ENCODE measurements at regions not wholly inside any gene's neighbourhood (a gene's known extent, or its start where the extent isn't known, plus 50 kb on each side); places are given as distances from the start of the nearest gene placed in this dataset.

DNA sequence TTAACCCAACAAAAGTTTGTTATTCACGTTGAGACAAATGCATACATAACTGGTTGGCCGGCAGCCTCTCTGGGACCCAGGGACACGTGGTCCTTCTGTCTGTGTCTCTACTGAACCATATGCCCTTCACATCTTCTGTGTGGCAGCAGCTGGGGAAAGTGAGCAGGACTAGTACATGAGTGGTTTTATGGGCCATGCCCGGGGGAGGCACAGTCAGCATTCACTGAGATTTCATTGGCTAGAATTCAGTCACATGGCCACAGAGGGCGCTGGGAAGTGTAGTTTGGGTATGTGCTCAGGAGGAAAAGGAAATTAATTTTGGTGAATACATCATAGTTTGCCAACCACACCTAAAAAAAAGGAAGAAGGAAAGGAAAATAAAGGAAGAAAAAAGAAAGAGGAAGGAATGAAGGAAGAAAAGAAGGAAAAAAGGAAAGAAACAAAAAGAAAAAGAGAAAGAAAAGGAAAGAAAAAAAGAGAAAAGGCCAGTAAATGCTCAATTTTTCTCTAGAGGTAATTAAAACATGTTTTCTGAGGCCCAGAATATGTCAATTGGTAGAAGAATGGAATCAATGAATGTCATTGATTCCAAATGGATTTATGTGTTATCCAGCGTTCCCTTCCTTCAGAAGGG, 55.9 kb upstream of the KIRREL3 start (continued):
- TF ChIP-seq E2F8 (IDR thresholded peaks at IDR 0.05; ENCODE audit: low read depth, partially characterized antibody) (no peak), POU2F2 (IDR thresholded peaks at IDR 0.05; ENCODE audit: borderline replicate concordance, low read depth, low read length) (no peak), ZNF592 (IDR thresholded peaks at IDR 0.05) (no peak), EZH2 (IDR thresholded peaks at IDR 0.05; ENCODE audit: borderline replicate concordance, control insufficient read depth, low read depth, low read length) (no peak), PML (IDR thresholded peaks at IDR 0.05; ENCODE audit: low read length) (no peak), SIX5 (IDR thresholded peaks at IDR 0.05; ENCODE audit: low read depth, low read length, severe bottlenecking) (peak; percentile 34), TBL1XR1 (IDR thresholded peaks at IDR 0.05; ENCODE audit: low read depth, low read length) (no peak), ZSCAN29 (IDR thresholded peaks at IDR 0.05) (no peak), SP1 (IDR thresholded peaks at IDR 0.05; ENCODE audit: low read depth, low read length) (no peak)
- TF ChIP-seq, protein P1, sequence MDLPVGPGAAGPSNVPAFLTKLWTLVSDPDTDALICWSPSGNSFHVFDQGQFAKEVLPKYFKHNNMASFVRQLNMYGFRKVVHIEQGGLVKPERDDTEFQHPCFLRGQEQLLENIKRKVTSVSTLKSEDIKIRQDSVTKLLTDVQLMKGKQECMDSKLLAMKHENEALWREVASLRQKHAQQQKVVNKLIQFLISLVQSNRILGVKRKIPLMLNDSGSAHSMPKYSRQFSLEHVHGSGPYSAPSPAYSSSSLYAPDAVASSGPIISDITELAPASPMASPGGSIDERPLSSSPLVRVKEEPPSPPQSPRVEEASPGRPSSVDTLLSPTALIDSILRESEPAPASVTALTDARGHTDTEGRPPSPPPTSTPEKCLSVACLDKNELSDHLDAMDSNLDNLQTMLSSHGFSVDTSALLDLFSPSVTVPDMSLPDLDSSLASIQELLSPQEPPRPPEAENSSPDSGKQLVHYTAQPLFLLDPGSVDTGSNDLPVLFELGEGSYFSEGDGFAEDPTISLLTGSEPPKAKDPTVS (IDR thresholded peaks at IDR 0.05; ENCODE audit: low read depth, low read length): no peak
- TF ChIP-seq, protein P2, sequence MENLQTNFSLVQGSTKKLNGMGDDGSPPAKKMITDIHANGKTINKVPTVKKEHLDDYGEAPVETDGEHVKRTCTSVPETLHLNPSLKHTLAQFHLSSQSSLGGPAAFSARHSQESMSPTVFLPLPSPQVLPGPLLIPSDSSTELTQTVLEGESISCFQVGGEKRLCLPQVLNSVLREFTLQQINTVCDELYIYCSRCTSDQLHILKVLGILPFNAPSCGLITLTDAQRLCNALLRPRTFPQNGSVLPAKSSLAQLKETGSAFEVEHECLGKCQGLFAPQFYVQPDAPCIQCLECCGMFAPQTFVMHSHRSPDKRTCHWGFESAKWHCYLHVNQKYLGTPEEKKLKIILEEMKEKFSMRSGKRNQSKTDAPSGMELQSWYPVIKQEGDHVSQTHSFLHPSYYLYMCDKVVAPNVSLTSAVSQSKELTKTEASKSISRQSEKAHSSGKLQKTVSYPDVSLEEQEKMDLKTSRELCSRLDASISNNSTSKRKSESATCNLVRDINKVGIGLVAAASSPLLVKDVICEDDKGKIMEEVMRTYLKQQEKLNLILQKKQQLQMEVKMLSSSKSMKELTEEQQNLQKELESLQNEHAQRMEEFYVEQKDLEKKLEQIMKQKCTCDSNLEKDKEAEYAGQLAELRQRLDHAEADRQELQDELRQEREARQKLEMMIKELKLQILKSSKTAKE (IDR thresholded peaks at IDR 0.05; ENCODE audit: low read depth, poor library complexity, severe bottlenecking): no peak
- TF ChIP-seq, protein P3, sequence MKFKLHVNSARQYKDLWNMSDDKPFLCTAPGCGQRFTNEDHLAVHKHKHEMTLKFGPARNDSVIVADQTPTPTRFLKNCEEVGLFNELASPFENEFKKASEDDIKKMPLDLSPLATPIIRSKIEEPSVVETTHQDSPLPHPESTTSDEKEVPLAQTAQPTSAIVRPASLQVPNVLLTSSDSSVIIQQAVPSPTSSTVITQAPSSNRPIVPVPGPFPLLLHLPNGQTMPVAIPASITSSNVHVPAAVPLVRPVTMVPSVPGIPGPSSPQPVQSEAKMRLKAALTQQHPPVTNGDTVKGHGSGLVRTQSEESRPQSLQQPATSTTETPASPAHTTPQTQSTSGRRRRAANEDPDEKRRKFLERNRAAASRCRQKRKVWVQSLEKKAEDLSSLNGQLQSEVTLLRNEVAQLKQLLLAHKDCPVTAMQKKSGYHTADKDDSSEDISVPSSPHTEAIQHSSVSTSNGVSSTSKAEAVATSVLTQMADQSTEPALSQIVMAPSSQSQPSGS (IDR thresholded peaks at IDR 0.05; ENCODE audit: low read length): no peak
- TF ChIP-seq, protein P4, sequence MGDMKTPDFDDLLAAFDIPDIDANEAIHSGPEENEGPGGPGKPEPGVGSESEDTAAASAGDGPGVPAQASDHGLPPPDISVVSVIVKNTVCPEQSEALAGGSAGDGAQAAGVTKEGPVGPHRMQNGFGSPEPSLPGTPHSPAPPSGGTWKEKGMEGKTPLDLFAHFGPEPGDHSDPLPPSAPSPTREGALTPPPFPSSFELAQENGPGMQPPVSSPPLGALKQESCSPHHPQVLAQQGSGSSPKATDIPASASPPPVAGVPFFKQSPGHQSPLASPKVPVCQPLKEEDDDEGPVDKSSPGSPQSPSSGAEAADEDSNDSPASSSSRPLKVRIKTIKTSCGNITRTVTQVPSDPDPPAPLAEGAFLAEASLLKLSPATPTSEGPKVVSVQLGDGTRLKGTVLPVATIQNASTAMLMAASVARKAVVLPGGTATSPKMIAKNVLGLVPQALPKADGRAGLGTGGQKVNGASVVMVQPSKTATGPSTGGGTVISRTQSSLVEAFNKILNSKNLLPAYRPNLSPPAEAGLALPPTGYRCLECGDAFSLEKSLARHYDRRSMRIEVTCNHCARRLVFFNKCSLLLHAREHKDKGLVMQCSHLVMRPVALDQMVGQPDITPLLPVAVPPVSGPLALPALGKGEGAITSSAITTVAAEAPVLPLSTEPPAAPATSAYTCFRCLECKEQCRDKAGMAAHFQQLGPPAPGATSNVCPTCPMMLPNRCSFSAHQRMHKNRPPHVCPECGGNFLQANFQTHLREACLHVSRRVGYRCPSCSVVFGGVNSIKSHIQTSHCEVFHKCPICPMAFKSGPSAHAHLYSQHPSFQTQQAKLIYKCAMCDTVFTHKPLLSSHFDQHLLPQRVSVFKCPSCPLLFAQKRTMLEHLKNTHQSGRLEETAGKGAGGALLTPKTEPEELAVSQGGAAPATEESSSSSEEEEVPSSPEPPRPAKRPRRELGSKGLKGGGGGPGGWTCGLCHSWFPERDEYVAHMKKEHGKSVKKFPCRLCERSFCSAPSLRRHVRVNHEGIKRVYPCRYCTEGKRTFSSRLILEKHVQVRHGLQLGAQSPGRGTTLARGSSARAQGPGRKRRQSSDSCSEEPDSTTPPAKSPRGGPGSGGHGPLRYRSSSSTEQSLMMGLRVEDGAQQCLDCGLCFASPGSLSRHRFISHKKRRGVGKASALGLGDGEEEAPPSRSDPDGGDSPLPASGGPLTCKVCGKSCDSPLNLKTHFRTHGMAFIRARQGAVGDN (IDR thresholded peaks at IDR 0.05): no peak

Measured in GM12878 (cell line).